Subcutaneous abdominal adipose tissue (tissue), 5 donors: ENCODE measurements at regions not wholly inside any gene's neighbourhood (a gene's known extent, or its start where the extent isn't known, plus 50 kb on each side); places are given as distances from the start of the nearest gene placed in this dataset.
"Not testable (repeated sequence)": the region's sequence is repeated elsewhere in the genome, so short reads cannot be mapped to it uniquely, and the experiment has no call there.

Experiments used
- H3K27ac ChIP-seq: one replicate; pipeline ENCODE4 v1.7.0; 2013; ENCODE audit warnings: low read depth, mild to moderate bottlenecking, inconsistent platforms, low read length, moderate library complexity
- H3K27me3 ChIP-seq, 5 donors: one replicate each; pipeline ENCODE4 v1.7.0; 2013; ENCODE audit warnings: low read length in 5 of 5, inconsistent platforms in 1 of 5; ENCODE audit not compliant: control insufficient read depth in 5 of 5, insufficient read depth in 4 of 5
- H3K36me3 ChIP-seq, 5 donors: one replicate each; pipeline ENCODE4 v1.7.0; 2013; ENCODE audit warnings: low read length in 5 of 5; ENCODE audit not compliant: control insufficient read depth in 5 of 5, insufficient read depth in 5 of 5
- H3K4me1 ChIP-seq, 5 donors: one replicate each; pipeline ENCODE4 v1.7.0; 2013; ENCODE audit warnings: low read length in 5 of 5, mild to moderate bottlenecking in 3 of 5, moderate library complexity in 1 of 5; ENCODE audit not compliant: control insufficient read depth in 5 of 5, insufficient read depth in 5 of 5
- H3K4me3 ChIP-seq, 5 donors: one replicate each; pipeline ENCODE4 v1.7.0; 2013; ENCODE audit warnings: low read length in 5 of 5, low read depth in 1 of 5
- H3K9ac ChIP-seq, 5 donors: one replicate each; pipeline ENCODE4 v1.7.0; 2013; ENCODE audit warnings: low read length in 5 of 5, mild to moderate bottlenecking in 4 of 5, moderate library complexity in 3 of 5
- H3K9me3 ChIP-seq, 5 donors: one replicate each; pipeline ENCODE4 v1.7.0; 2013; ENCODE audit warnings: low read length in 5 of 5; ENCODE audit not compliant: control insufficient read depth in 5 of 5
- donor health status: healthy.
- donor health status: healthy.
- donor health status: healthy.
- donor health status: healthy.
- donor health status: healthy.

DNA sequence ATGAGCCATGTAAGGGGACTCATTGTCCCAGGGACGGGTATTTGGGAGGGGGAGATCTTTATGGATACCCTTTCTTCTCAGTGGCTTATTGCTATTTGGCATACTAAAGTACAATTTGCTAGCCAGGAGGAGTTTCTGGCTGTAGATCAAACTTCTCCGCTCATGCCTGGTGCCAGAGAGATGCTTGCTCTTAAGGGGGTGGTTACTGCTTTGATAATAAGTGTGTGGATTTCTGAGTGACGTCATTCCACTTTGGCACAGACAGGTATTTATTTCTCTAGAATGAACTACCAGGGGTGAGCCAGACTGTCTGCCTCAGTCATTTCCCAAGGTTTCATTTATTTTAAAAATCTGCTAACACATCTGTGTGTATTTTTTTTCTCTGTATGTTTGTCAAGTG lies 131.1 kb downstream of the SRGAP2 start:
- not testable (repeated sequence) for H3K9me3 ChIP-seq, H3K4me1 ChIP-seq, H3K36me3 ChIP-seq

DNA sequence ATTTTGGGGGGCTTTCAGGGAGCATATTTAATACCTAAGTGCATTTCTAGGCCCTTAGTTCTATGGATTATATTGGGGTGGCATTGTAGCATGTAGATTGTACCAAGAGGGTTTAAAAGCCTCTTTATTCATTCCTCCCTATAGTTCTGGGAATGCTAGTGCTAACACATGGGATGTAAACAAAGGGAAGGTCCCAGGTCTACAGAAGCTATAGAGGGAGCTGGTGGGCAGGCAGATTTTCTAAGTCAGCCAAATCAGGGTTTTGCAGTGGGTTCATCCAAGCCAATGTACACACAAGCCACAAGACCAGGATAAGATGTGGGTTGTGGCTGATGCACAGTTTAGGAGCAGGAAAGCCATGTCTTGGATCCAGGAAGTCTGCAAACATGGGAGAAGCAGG lies 131.8 kb downstream of the SRGAP2 start:
- H3K27me3 ChIP-seq, H3K4me1 ChIP-seq, H3K27ac ChIP-seq: not testable (repeated sequence)

More for the DNA sequence above, 131.1 kb downstream of the SRGAP2 start:
- not testable (repeated sequence) for H3K9ac ChIP-seq, H3K4me3 ChIP-seq, H3K27me3 ChIP-seq, H3K27ac ChIP-seq

GRCh38 chr1:206335875-206336846 lies 132.8 kb downstream of the SRGAP2 start:
- not testable (repeated sequence) for H3K4me3 ChIP-seq, H3K9me3 ChIP-seq, H3K36me3 ChIP-seq, H3K27ac ChIP-seq, H3K4me1 ChIP-seq, H3K9ac ChIP-seq, H3K27me3 ChIP-seq

More for the DNA sequence above, 131.8 kb downstream of the SRGAP2 start:
- H3K4me3 ChIP-seq, H3K36me3 ChIP-seq, H3K9ac ChIP-seq, H3K9me3 ChIP-seq: not testable (repeated sequence)

DNA sequence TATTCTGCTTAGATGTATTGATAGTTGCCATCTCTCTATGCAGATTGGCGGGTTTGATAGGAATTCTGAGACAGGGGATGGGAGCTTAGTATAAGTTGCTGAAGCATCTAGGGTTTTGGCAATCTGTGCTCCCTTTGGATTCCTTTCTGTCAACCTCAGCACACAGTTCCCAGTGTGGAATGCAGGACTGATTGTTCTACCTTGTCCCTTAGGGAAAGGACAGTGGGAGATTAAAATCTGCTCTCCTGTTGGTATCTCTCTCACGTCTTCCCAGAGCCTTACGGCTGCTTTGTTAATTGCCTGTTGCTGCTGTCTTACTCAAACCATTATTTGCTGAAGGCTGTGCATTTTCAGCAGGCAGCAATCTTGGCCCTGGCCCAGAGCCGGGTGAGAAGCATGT lies 133.3 kb upstream of the IKBKE start:
- not testable (repeated sequence) for H3K9ac ChIP-seq, H3K9me3 ChIP-seq, H3K4me3 ChIP-seq, H3K36me3 ChIP-seq, H3K27ac ChIP-seq, H3K4me1 ChIP-seq, H3K27me3 ChIP-seq

GRCh38 chr1:206350493-206351275 lies 119.6 kb upstream of the IKBKE start:
- not testable (repeated sequence) for H3K4me3 ChIP-seq

DNA sequence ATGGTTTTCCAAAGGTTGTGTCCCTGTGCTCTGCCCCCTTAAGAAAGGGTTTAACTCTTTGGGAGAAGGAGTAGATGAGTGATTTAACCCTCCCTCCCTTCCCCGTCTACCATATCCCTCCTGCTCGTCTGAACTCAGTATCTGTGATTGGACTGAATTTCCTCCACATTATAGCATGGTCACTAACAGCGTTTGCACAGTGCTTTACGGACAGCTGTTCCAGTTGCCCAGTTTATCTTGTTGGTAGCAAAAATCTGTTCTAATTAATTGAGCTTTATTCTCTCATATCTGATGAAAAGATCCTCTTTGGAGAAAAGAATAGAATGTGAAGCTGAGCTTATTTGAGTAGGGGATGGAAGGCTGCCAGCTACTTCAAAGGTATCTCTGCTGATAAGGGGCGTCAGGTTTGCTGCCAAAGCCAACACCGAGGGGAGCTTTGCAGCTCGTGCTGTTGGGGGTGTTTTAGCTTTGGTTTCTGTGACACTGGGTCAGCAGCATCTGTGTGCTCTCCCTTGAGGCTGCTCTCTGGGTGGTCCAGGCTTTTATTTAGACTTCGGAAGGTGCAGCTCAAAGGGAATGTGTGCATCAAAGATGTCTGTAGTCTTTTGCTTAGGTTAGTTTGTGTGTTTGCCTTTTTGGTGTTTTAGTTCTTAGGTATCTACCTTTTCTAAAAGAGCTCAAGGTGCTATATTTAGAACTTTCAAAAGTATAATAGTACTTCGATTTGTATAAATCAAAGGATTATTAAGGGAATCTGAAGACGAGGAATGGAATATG lies 118.8 kb upstream of the IKBKE start:
- not testable (repeated sequence) for H3K27ac ChIP-seq, H3K27me3 ChIP-seq, H3K9me3 ChIP-seq, H3K4me1 ChIP-seq, H3K9ac ChIP-seq, H3K4me3 ChIP-seq, H3K36me3 ChIP-seq

More at GRCh38 chr1:206350493-206351275, 119.6 kb upstream of the IKBKE start:
- not testable (repeated sequence) for H3K4me1 ChIP-seq, H3K9me3 ChIP-seq, H3K27me3 ChIP-seq, H3K9ac ChIP-seq, H3K36me3 ChIP-seq, H3K27ac ChIP-seq

- not testable (repeated sequence) for H3K9me3 ChIP-seq, H3K9ac ChIP-seq, H3K36me3 ChIP-seq, H3K4me1 ChIP-seq, H3K4me3 ChIP-seq, H3K27me3 ChIP-seq, H3K27ac ChIP-seq
Observed at GRCh38 chr1:206356310-206356709, 114.0 kb upstream of the IKBKE start.

DNA sequence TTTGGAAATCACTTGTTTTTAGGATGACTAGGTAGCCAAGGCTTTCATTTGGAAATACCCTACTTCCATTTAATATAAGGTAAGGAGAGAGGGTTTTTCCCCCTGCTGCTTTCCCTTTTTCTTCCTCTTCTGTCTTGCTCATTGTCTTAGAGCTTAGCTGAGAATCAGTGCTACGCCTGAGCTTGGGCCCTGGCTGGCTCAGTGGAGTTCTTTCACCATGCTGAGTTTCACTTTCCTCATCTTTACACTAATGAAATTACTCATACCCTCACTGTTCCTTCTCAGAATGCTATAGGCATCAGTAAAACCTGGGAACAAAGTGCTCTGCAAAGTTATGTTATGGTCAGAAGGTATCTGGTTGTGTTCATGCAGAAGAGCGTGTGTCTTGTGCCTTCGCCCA lies 112.3 kb upstream of the IKBKE start:
- H3K27ac ChIP-seq, H3K4me1 ChIP-seq, H3K9me3 ChIP-seq, H3K4me3 ChIP-seq, H3K9ac ChIP-seq, H3K36me3 ChIP-seq, H3K27me3 ChIP-seq: not testable (repeated sequence)

GRCh38 chr1:206358771-206359170 lies 111.5 kb upstream of the IKBKE start:
- not testable (repeated sequence) for H3K27ac ChIP-seq, H3K4me3 ChIP-seq

DNA sequence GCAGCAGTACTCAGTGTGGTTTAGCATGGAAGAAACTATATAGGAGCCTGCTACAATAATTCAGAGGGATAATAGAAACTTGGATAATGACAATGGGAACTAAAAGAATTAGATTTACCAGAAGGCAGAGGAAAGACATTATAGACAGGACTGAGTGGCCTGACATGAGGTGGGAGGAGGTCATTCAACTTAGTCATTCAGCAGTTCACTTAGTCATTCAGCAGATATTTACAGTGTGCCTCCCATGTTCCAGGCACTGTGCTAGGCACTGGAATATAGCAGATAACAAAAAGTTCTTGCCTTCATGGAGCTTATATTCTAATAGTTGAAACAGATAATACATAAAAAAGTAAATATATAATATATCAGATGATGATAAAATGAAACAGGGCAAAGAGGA lies 110.9 kb upstream of the IKBKE start:
- H3K4me3 ChIP-seq, H3K27ac ChIP-seq, H3K27me3 ChIP-seq, H3K9ac ChIP-seq, H3K36me3 ChIP-seq, H3K4me1 ChIP-seq, H3K9me3 ChIP-seq: not testable (repeated sequence)

More at GRCh38 chr1:206358771-206359170, 111.5 kb upstream of the IKBKE start:
- not testable (repeated sequence) for H3K9ac ChIP-seq, H3K4me1 ChIP-seq, H3K27me3 ChIP-seq, H3K9me3 ChIP-seq, H3K36me3 ChIP-seq
